ENCODE measurements at regions not wholly inside any gene's neighbourhood (a gene's known extent, or its start where the extent isn't known, plus 50 kb on each side); places are given as distances from the start of the nearest gene placed in this dataset.
"Not testable (repeated sequence)": the region's sequence is repeated elsewhere in the genome, so short reads cannot be mapped to it uniquely, and the experiment has no call there.

DNA sequence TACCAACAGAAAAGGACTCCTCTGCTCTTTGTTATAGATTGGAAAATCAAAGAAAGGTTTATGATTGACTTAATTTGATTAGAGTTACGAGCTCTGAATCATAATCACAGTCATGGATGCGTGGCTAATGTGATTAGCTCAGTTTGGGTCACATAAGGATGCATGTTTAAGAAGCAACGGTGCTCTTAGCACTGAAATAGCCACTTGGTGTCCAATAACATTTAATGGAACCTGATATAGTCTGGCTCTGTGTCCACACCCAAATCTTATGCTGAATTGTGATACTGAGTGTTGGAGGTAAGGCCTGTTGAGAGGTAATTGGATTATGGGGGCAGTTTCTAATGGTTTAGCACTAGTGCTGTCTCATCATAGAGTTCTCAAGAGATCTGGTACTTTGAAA, 501.6 kb downstream of the SLC6A15 start:
- H3K36me3 Mint-ChIP-seq, result no peaks in the 10 kb centered on the region
- Histone ChIP-seq H3K4me1 (ENCODE audit: control insufficient read depth in 1 of 2, insufficient read depth in 2 of 2, low read length in 2 of 2) (no peaks in the 10 kb centered on the region), H3K27ac (ENCODE audit: low read depth in 1 of 2, low read length in 2 of 2) (no peak overlapping the region), H3K9me3 (replicated peaks in 1 of 2; ENCODE audit: control insufficient read depth in 1 of 2, insufficient read depth in 1 of 2, low read length in 2 of 2) (no peaks in the 10 kb centered on the region), H4K20me1 (ENCODE audit: insufficient read depth, low read length) (no peaks in the 10 kb centered on the region), H3K4me3 (replicated peaks in 1 of 3; ENCODE audit: low read depth in 2 of 3, low read length in 3 of 3) (no peak overlapping the region), H3K9ac (ENCODE audit: insufficient read depth, low read length, poor library complexity, severe bottlenecking) (no peak overlapping the region), H3K27me3 (ENCODE audit: control insufficient read depth in 2 of 2, insufficient read depth in 2 of 2, low read length in 2 of 2) (no peaks in the 10 kb centered on the region), H2AFZ (ENCODE audit: insufficient read depth, low read depth, low read length, poor library complexity, severe bottlenecking) (no peak overlapping the region), H3K79me2 (ENCODE audit: insufficient read depth, low read length) (no peaks in the 10 kb centered on the region), H3K4me2 (replicated peaks; ENCODE audit: extremely low read depth, low read length, poor library complexity, severe bottlenecking) (no peak overlapping the region), H3K36me3 (replicated peaks in 1 of 2; ENCODE audit: control insufficient read depth in 1 of 2, insufficient read depth in 2 of 2, low read length in 2 of 2) (no peaks in the 10 kb centered on the region)
- H3K27ac Mint-ChIP-seq, result no peak overlapping the region
- peaks cover 0 to 2% (median 0%) of the 10 kb centered on the region in 7 donors for H3K9me3 Mint-ChIP-seq
- intact Hi-C loops (cut with micrococcal nuclease), result no loop called here
- H3K4me3 Mint-ChIP-seq, result no peak overlapping the region
- H3K27me3 Mint-ChIP-seq (ENCODE audit: low read depth in 3 of 3), result peaks cover 0 to 1% (median 0%) of the 10 kb centered on the region in 3 donors
- TF ChIP-seq, protein P1, sequence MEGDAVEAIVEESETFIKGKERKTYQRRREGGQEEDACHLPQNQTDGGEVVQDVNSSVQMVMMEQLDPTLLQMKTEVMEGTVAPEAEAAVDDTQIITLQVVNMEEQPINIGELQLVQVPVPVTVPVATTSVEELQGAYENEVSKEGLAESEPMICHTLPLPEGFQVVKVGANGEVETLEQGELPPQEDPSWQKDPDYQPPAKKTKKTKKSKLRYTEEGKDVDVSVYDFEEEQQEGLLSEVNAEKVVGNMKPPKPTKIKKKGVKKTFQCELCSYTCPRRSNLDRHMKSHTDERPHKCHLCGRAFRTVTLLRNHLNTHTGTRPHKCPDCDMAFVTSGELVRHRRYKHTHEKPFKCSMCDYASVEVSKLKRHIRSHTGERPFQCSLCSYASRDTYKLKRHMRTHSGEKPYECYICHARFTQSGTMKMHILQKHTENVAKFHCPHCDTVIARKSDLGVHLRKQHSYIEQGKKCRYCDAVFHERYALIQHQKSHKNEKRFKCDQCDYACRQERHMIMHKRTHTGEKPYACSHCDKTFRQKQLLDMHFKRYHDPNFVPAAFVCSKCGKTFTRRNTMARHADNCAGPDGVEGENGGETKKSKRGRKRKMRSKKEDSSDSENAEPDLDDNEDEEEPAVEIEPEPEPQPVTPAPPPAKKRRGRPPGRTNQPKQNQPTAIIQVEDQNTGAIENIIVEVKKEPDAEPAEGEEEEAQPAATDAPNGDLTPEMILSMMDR (IDR thresholded peaks at IDR 0.05), result no peak
- 67% methylated on average over 1 of the region's 3 CpGs for WGBS (ENCODE audit: insufficient coverage)
- no peaks in the 10 kb centered on the region for H3K4me1 Mint-ChIP-seq
- DNase-seq, result no peak

DNA sequence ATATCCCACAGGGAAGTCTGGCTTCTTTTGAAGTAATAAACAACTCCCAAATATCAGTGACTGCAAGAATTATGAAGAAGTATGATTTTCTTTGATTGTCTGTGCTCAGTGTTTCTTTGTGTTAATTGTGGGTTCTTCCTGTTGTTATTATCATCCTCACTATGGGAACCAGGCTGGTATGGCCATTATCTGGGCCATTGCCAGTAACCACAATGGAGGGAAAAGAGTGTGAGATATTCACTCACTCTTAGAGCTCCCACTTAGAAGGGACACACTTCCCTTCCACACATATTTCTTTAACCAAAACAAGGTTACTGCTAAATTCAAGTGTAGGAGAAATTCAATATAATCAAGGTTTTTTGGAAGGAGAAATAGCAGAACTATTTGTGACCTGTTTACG, 503.7 kb downstream of the SLC6A15 start:
- no peaks in the 10 kb centered on the region for H3K27me3 ChIP-seq (ENCODE audit: control insufficient read depth in 2 of 2, insufficient read depth in 2 of 2, low read length in 2 of 2)
- no peak overlapping the region for H3K27ac ChIP-seq (ENCODE audit: low read depth in 1 of 2, low read length in 2 of 2)
- H3K4me1 ChIP-seq (ENCODE audit: control insufficient read depth in 1 of 2, insufficient read depth in 2 of 2, low read length in 2 of 2), result no peaks in the 10 kb centered on the region
- H3K9me3 ChIP-seq (replicated peaks in 1 of 2; ENCODE audit: control insufficient read depth in 1 of 2, insufficient read depth in 1 of 2, low read length in 2 of 2), result no peaks in the 10 kb centered on the region
- H3K36me3 Mint-ChIP-seq, result no peaks in the 10 kb centered on the region
- intact Hi-C loops (cut with micrococcal nuclease), result no loop called here
- H3K4me2 ChIP-seq (replicated peaks; ENCODE audit: extremely low read depth, low read length, poor library complexity, severe bottlenecking), result no peak overlapping the region
- no CpG with 5 or more reads among the region's 1 CpG for WGBS (ENCODE audit: insufficient coverage)
- H3K36me3 ChIP-seq (replicated peaks in 1 of 2; ENCODE audit: control insufficient read depth in 1 of 2, insufficient read depth in 2 of 2, low read length in 2 of 2), result no peaks in the 10 kb centered on the region
- TF ChIP-seq, protein P1 (IDR thresholded peaks at IDR 0.05), result no peak
- H3K4me3 ChIP-seq (replicated peaks in 1 of 3; ENCODE audit: low read depth in 2 of 3, low read length in 3 of 3), result no peak overlapping the region
- no peak overlapping the region for H3K27ac Mint-ChIP-seq
- no peaks in the 10 kb centered on the region for H3K79me2 ChIP-seq (ENCODE audit: insufficient read depth, low read length)
- peaks cover 0 to 3% (median 0%) of the 10 kb centered on the region in 7 donors for H3K9me3 Mint-ChIP-seq
- peaks cover 0 to 1% (median 0%) of the 10 kb centered on the region in 3 donors for H3K27me3 Mint-ChIP-seq (ENCODE audit: low read depth in 3 of 3)
- H3K9ac ChIP-seq (ENCODE audit: insufficient read depth, low read length, poor library complexity, severe bottlenecking), result no peak overlapping the region
- no peaks in the 10 kb centered on the region for H3K4me1 Mint-ChIP-seq
- no peak overlapping the region for H2AFZ ChIP-seq (ENCODE audit: insufficient read depth, low read depth, low read length, poor library complexity, severe bottlenecking)
- no peak for DNase-seq
- H3K4me3 Mint-ChIP-seq, result no peak overlapping the region
- no peaks in the 10 kb centered on the region for H4K20me1 ChIP-seq (ENCODE audit: insufficient read depth, low read length)

DNA sequence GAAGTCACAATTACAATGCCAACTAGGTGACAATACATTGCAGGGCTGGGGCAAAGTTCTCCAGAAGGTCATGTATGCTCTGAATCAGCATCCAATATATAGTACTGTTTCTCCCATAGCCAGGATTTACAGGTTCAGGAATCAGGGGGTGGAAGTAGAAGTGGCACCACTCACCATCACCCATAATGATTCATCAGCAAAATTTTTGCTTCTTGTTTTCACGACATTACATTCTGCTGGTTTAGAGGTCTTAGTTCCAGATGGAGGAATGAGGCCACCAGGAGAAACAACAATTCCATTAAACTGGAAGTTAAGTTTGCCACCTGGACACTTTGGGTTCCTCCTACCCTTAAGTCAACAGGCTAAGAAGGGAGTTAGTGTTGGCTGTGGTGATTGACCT, 505.9 kb downstream of the SLC6A15 start:
- H3K4me3 ChIP-seq (replicated peaks in 1 of 3; ENCODE audit: low read depth in 2 of 3, low read length in 3 of 3); H3K27ac ChIP-seq (ENCODE audit: low read depth in 1 of 2, low read length in 2 of 2); H3K36me3 Mint-ChIP-seq; H3K4me1 ChIP-seq (ENCODE audit: control insufficient read depth in 1 of 2, insufficient read depth in 2 of 2, low read length in 2 of 2); H4K20me1 ChIP-seq (ENCODE audit: insufficient read depth, low read length); H3K9me3 Mint-ChIP-seq; H3K79me2 ChIP-seq (ENCODE audit: insufficient read depth, low read length); H3K27me3 Mint-ChIP-seq (ENCODE audit: low read depth in 3 of 3); H3K9me3 ChIP-seq (replicated peaks in 1 of 2; ENCODE audit: control insufficient read depth in 1 of 2, insufficient read depth in 1 of 2, low read length in 2 of 2); H3K27me3 ChIP-seq (ENCODE audit: control insufficient read depth in 2 of 2, insufficient read depth in 2 of 2, low read length in 2 of 2); H3K36me3 ChIP-seq (replicated peaks in 1 of 2; ENCODE audit: control insufficient read depth in 1 of 2, insufficient read depth in 2 of 2, low read length in 2 of 2); H3K4me3 Mint-ChIP-seq; H3K4me2 ChIP-seq (replicated peaks; ENCODE audit: extremely low read depth, low read length, poor library complexity, severe bottlenecking); H3K4me1 Mint-ChIP-seq; H3K27ac Mint-ChIP-seq; intact Hi-C loops (cut with micrococcal nuclease); H3K9ac ChIP-seq (ENCODE audit: insufficient read depth, low read length, poor library complexity, severe bottlenecking); DNase-seq; H2AFZ ChIP-seq (ENCODE audit: insufficient read depth, low read depth, low read length, poor library complexity, severe bottlenecking): not testable (repeated sequence)
- WGBS (ENCODE audit: insufficient coverage), result no CpG with 5 or more reads among the region's 1 CpG

All from CD14-positive monocyte (primary cell).